GM21576 (cell line): ENCODE measurements at regions not wholly inside any gene's neighbourhood (a gene's known extent, or its start where the extent isn't known, plus 50 kb on each side); places are given as distances from the start of the nearest gene placed in this dataset.

Experiments
- ATAC-seq: cut with Tn5 transposase; IDR thresholded peaks from one replicate; pipeline ENCODE4 v1.9.1; 2021; ENCODE audit warnings: mild to moderate bottlenecking, moderate library complexity; ENCODE audit not compliant: unreplicated experiment

GRCh38 chr2:160994141-160995002 is 165.9 kb upstream of the TANK start:
- peak; percentile 87 for ATAC-seq

DNA sequence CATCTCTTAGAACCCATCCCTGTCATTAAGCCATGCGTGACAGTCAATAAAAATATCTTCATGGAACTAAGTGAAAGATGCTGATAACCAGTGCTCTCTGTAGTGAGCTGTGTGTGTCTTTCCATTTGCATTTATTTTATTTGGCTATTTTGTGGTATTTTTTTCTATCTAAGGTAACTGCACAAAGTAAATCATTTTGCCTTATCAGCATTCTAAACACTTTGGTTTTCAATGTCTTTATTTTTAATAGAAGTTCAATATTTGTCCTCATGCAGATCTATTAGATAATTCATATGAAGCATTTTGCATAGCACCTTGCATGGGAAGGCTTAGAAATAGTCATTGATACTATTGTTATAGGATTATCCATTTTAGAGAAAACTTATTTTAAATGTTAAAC is 163.6 kb upstream of the TANK start:
- no peak for ATAC-seq

DNA sequence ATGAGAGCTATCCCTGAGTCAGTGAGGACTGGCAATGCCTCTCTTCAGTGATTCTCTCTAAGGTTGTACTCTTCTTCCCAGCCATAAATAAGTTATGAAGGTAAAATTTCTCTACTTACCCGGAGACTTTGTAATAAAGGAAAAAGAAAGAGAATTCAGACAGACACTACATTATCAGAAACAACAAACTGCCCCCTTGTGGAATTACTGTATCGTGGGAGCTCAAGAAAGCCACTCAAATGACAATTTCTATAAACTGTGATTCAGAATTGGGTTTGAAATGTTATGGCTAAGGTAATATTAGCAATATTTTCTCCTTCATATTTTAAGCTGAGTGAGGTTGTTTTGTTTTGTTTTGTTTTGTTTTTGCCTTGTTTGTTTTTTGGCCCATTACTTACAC is 155.8 kb upstream of the TANK start:
- no peak for ATAC-seq

DNA sequence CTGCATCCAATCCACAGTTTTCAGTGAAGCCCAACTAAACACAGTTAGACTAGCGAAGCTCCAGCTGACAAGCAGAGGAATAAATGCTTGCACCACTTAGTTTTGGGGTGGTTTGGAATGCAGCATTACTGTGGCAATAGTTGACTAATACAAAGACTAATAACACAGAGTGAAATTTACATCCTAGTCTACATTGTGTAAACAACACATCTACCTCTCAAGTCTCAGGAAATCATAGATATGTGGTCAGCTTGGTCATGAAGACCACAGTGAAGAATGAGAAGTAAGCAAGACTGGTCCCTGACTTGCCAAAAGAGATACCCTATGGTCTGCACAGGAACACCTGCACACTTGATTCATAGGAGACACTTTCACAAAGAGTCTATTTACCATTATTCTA is 155.1 kb upstream of the TANK start:
- no peak for ATAC-seq

- no peak for ATAC-seq
These were observed 151.9 kb upstream of the TANK start for GRCh38 chr2:161008311-161008710.

GRCh38 chr2:161010503-161011015 is 149.7 kb upstream of the TANK start:
- ATAC-seq: no peak

DNA sequence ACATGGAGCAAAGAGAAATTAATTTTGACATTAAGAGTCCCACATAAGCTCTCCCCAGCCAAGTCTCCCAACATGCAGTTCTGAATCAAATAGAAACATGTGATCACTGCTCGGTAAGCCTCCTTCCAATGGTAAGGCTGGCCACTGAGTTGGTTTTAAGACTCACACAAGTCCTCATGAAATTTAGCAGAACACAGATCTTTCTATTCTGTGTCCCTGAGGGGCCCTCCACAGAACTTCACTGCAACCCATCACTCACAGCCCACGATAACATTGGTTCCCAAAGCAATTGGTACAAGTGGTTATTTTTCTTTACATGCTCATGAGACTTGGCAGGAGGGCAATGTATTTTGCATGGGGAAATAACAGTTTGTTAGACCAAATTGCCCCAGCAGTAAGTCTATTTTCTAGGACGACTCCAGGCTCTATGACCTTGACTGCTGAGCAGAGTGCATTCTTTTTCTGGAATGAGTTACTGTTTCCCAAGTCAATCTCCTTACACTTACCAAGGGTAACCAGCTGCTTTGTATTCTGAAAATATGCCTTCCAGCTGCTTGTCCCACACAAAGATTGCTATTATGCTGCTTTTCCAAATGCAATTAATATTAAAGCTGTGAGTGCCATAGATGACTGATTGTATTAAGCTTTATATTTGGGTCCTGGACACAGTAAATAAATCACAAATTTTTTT is 142.3 kb upstream of the TANK start:
- ATAC-seq: no peak

- ATAC-seq: no peak
These were observed 140.9 kb upstream of the TANK start for GRCh38 chr2:161019311-161019710.

- no peak for ATAC-seq
These were observed 139.8 kb upstream of the TANK start for GRCh38 chr2:161020437-161020836.

GRCh38 chr2:161028581-161028980 is 131.6 kb upstream of the TANK start:
- ATAC-seq: no peak

GRCh38 chr2:161029321-161029720 is 130.9 kb upstream of the TANK start:
- no peak for ATAC-seq

DNA sequence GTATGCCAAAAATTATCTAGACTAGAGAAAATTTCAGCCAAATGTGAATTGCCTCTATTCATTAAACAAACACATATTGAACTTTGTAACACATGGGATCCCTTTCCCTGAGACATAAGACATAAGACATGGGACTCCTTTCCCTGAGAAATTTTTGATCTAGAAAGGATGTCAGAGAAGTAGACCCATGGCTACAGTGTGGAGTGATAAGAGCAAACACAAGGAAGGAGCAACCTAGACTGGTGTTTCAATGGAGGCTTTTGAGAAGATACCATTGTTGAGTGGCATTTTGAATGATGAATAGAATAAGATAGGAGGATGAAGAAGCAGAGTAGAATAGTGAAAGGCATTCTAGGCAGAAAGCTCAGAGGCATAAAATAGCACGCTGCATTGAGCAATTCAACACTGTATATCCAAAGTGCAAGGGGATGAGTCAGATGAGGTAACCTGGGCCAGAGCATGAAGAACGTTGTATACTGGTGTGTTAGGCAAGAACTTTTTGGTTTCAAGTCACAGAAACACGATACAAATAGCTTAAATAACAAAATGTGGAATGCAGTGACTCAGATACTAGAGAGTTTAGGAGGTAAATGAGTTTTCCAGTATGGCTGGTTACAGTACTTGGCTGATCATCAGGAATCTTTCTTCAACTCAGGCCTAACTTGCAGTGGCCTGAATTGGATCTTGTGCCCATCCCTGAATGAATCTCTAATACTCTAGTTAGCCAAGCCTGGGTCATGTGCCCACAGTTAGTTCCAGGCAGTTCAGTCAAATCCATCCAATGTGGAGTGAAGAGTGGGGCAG is 129.8 kb upstream of the TANK start:
- ATAC-seq: no peak

DNA sequence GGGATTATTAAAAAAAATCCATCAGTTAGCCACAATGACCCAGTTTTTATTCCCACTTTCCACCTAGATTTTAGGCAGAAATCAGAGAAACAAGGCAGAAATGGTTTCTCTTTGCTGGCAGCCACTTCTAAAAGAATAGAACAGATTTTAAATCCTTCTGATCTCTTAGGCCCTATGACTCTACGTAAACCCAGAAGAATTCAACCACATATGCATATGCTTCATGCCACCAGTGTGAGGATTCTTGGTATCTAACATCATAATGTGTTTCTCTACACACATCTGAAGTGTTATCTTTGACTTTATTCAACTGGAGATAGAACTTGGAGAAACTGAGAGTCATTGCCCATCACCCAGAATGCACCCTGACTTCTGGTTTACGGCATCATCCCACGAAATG is 128.7 kb upstream of the TANK start:
- ATAC-seq: no peak

DNA sequence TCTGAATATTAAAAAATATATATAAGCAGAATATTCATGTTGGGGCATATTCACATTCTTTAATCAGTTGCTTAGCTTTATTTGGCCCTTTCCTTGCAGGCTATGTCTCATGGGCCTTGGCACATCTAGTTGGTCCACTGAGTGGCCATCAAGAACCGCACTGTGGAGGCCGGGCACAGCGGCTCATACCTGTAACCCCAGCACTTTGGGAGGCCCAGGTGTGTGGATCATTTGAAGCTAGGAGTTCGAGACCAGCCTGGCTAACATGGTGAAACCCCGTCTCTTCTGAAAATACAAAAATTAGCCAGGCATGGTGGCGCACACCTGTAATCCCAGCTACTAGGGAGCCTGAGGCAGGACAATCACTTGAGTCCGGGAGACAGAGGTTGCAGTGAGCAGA is 127.6 kb upstream of the TANK start:
- no peak for ATAC-seq

GRCh38 chr2:161033059-161033660 is 127.1 kb upstream of the TANK start:
- no peak for ATAC-seq

DNA sequence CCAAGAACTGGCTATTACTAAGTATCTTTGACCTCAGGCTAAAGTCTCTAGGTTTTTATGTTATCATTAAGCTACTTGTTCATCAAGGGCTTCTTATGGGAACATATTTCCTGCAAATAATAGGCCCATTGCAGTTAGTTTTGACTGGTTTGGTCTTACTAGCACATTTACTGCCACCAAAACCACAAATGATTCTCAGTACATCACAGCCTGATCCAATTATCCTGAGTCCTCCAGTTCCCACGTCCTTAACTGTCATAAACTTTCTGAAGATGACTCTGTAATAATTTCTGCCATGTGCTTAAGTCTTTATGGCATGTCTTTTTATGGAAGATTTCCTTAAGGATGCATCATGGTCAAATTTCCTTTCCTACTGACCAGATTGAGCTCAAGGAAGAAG is 123.3 kb upstream of the TANK start:
- ATAC-seq: no peak

- no peak for ATAC-seq
These were observed 121.2 kb upstream of the TANK start for GRCh38 chr2:161039071-161039470.

- no peak for ATAC-seq
These were observed 118.9 kb upstream of the TANK start for GRCh38 chr2:161041356-161041755.

DNA sequence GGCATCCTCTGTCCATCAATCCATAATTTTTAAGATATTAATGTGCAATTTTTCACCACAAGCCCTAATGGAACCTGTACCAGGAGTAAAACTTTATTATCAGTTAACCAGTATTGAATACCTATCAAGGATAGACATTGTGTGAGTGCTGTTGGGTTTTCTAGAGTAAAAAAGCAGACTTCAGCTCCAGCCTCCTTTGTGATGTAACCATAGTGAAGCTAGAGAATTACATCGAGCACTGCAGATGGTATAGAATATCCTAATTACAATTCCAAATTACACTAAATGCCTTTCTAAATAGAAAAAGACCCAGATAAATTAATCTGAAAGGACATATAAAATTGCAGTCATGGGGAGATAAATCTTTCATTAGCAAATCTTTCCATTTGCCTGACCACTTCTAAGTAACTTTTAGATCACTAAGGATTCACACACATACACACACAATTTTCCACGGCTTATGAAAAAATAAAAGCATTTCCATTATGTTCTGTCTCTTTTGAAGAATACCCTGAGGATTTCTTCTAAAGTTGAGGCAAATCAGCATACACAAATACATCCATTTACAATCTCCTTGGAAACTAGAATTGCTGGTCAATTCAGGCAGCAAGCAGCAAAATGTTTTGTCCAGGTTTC is 117.1 kb upstream of the TANK start:
- ATAC-seq: no peak

GRCh38 chr2:161044095-161044865 is 115.9 kb upstream of the TANK start:
- no peak for ATAC-seq
